CD14-positive monocyte (primary cell): ENCODE measurements at regions not wholly inside any gene's neighbourhood (a gene's known extent, or its start where the extent isn't known, plus 50 kb on each side); places are given as distances from the start of the nearest gene placed in this dataset.

Experiments
- DNase-seq, 3 donors: peaks; one replicate each; pipeline ENCODE4 v3.0.0-alpha.2; 2011 to 2022
- H2AFZ ChIP-seq: 2 replicates; pipeline ENCODE4 v1.6.0; 2012; ENCODE audit warnings: mild to moderate bottlenecking, low read depth, low read length, inconsistent platforms; ENCODE audit not compliant: insufficient read depth, poor library complexity, severe bottlenecking
- H3K27ac ChIP-seq, 2 donors: 1 replicate in 1 of 2; 2 replicates in 1 of 2; pipeline ENCODE4 v1.5.1; 2012 to 2013; ENCODE audit warnings: low read length in 2 of 2, control low read depth in 1 of 2, inconsistent platforms in 1 of 2, low read depth in 1 of 2, mild to moderate bottlenecking in 1 of 2
- H3K27me3 ChIP-seq, 2 donors: one replicate each; pipeline versions ENCODE4 v1.6.0 to v1.6.1; 2011 to 2013; ENCODE audit warnings: low read length in 2 of 2; ENCODE audit not compliant: control insufficient read depth in 2 of 2, insufficient read depth in 2 of 2
- H3K36me3 ChIP-seq, 2 donors: replicated peaks in 1 of 2; 1 replicate in 1 of 2; 2 replicates in 1 of 2; pipeline versions ENCODE4 v1.5.1 to v1.6.1; 2012 to 2013; ENCODE audit warnings: low read length in 2 of 2, control low read depth in 1 of 2, inconsistent platforms in 1 of 2, mild to moderate bottlenecking in 1 of 2; ENCODE audit not compliant: insufficient read depth in 2 of 2, control insufficient read depth in 1 of 2
- H3K4me1 ChIP-seq, 2 donors: 1 replicate in 1 of 2; 2 replicates in 1 of 2; pipeline versions ENCODE4 v1.5.1 to v1.6.1; 2012 to 2013; ENCODE audit warnings: low read length in 2 of 2, control low read depth in 1 of 2, inconsistent platforms in 1 of 2, mild to moderate bottlenecking in 1 of 2, moderate library complexity in 1 of 2; ENCODE audit not compliant: insufficient read depth in 2 of 2, control insufficient read depth in 1 of 2
- H3K4me2 ChIP-seq: replicated peaks from 2 replicates; pipeline ENCODE3; 2012; ENCODE audit warnings: low read length, moderate library complexity, mild to moderate bottlenecking; ENCODE audit not compliant: poor library complexity, severe bottlenecking; ENCODE audit errors: extremely low read depth
- H3K4me3 ChIP-seq, 3 experiments: fragments of 200-600 bp in 1 of 3; sonication (generic) in 1 of 3; replicated peaks in 1 of 3; 1 replicate in 2 of 3; 2 replicates in 1 of 3; pipeline ENCODE4 v1.5.1; 2011 to 2013; ENCODE audit warnings: low read length in 3 of 3, mild to moderate bottlenecking in 3 of 3, control low read depth in 2 of 3, low read depth in 2 of 3, inconsistent platforms in 1 of 3, moderate library complexity in 1 of 3
- H3K79me2 ChIP-seq: 2 replicates; pipeline ENCODE4 v1.6.0; 2012; ENCODE audit warnings: mild to moderate bottlenecking, control low read depth, inconsistent platforms, low read length, moderate library complexity; ENCODE audit not compliant: insufficient read depth
- H3K9ac ChIP-seq: 2 replicates; pipeline ENCODE4 v1.6.0; 2017; ENCODE audit warnings: low read length, mild to moderate bottlenecking; ENCODE audit not compliant: insufficient read depth, poor library complexity, severe bottlenecking
- H3K9me3 ChIP-seq, 2 donors: replicated peaks in 1 of 2; 1 replicate in 1 of 2; 2 replicates in 1 of 2; pipeline versions ENCODE4 v1.5.1 to v1.6.1; 2012 to 2013; ENCODE audit warnings: low read length in 2 of 2, control low read depth in 1 of 2; ENCODE audit not compliant: control insufficient read depth in 1 of 2, insufficient read depth in 1 of 2
- H4K20me1 ChIP-seq: 2 replicates; pipeline ENCODE4 v1.6.0; 2012; ENCODE audit warnings: mild to moderate bottlenecking, low read length, control low read depth, moderate library complexity; ENCODE audit not compliant: insufficient read depth
- H3K27ac Mint-ChIP-seq, 7 donors: one replicate each; pipeline ENCODE4 v1.8.0; 2020; ENCODE audit warnings: mild to moderate bottlenecking in 7 of 7, mixed read lengths in 7 of 7, moderate library complexity in 6 of 7, inconsistent platforms in 2 of 7
- H3K27me3 Mint-ChIP-seq, 3 donors: one replicate each; pipeline ENCODE4 v1.8.0; 2021 to 2022; ENCODE audit warnings: low read depth in 3 of 3, mild to moderate bottlenecking in 3 of 3, mixed read lengths in 3 of 3, moderate library complexity in 3 of 3, inconsistent platforms in 1 of 3
- H3K36me3 Mint-ChIP-seq, 2 donors: one replicate each; pipeline ENCODE4 v1.8.0; 2020; ENCODE audit warnings: mixed read lengths in 2 of 2, inconsistent platforms in 1 of 2, mild to moderate bottlenecking in 1 of 2
- H3K4me1 Mint-ChIP-seq: one replicate; pipeline ENCODE4 v1.8.0; 2020; ENCODE audit warnings: mild to moderate bottlenecking, mixed read lengths
- H3K4me3 Mint-ChIP-seq, 2 donors: one replicate each; pipeline ENCODE4 v1.8.0; 2020; ENCODE audit warnings: mild to moderate bottlenecking in 2 of 2, mixed read lengths in 2 of 2, moderate library complexity in 1 of 2
- H3K9me3 Mint-ChIP-seq, 7 donors: one replicate each; pipeline ENCODE4 v1.8.0; 2020 to 2022; ENCODE audit warnings: mixed read lengths in 7 of 7, mild to moderate bottlenecking in 6 of 7, moderate library complexity in 6 of 7, inconsistent platforms in 2 of 7
- WGBS: methylation state at CpG from one replicate; pipeline ENCODE4 v1.1.5; 2013; ENCODE audit warnings: missing lambda C conversion rate; ENCODE audit not compliant: insufficient coverage; 5-methylcytosine and 5-hydroxymethylcytosine counted together
- intact Hi-C, 2 donors: fragments of 100-400 bp; cut with micrococcal nuclease; formaldehyde crosslinking; loops; one replicate each; pipeline versions ENCODE4 v1.15.0 to v1.15.1; 2023
- TF ChIP-seq, protein P1 (sequence below): fragments of 200-600 bp; IDR thresholded peaks from one replicate; pipeline ENCODE4 v1.8.0; 2022; ENCODE audit warnings: antibody characterized with exemption, mild to moderate bottlenecking

DNA sequence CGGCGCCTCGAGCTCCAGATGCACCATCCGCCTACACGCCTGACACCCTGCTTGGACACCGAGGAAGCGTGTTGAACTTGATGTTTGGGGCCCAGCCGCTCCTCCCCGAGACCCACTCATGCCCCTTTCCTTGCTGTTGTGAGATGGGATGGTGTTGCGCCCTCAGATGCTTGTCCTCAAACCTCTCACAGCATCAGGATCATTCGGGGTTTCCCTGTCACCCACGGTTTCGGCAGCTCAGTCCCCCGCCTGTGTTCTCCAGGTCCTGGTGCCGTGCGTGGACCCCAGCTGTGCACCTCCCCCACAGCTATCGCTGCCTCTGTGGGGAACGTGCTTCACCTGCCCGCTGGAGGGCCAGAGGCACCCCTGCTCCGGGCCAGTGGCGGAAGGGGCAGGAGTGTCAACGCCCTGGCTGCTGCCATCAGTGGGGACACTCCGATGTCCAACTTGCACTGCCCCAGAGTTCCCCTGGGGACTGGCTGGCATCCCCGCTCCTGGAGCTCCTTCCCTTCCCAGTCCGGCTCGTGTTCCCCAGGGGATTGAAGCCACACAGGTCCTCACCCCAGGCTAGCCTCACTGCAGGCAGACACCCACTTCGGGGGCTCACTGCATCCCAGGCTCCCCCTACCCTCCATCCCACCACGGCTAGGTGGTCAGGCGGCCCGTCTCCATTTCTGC, 82.3 kb upstream of the ADRA2C start:
- peaks cover 5 to 12% (median 6%) of the 10 kb centered on the region in 3 donors for H3K27me3 Mint-ChIP-seq
- no peak overlapping the region for H3K27ac Mint-ChIP-seq
- no peak for DNase-seq

GRCh38 chr4:3683077-3683743, 83.0 kb upstream of the ADRA2C start:
- H3K9me3 Mint-ChIP-seq, result peaks cover 0 to 4% (median 0%) of the 10 kb centered on the region in 7 donors
- TF ChIP-seq, protein P1, sequence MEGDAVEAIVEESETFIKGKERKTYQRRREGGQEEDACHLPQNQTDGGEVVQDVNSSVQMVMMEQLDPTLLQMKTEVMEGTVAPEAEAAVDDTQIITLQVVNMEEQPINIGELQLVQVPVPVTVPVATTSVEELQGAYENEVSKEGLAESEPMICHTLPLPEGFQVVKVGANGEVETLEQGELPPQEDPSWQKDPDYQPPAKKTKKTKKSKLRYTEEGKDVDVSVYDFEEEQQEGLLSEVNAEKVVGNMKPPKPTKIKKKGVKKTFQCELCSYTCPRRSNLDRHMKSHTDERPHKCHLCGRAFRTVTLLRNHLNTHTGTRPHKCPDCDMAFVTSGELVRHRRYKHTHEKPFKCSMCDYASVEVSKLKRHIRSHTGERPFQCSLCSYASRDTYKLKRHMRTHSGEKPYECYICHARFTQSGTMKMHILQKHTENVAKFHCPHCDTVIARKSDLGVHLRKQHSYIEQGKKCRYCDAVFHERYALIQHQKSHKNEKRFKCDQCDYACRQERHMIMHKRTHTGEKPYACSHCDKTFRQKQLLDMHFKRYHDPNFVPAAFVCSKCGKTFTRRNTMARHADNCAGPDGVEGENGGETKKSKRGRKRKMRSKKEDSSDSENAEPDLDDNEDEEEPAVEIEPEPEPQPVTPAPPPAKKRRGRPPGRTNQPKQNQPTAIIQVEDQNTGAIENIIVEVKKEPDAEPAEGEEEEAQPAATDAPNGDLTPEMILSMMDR, result no peak
- H3K27ac Mint-ChIP-seq, result no peak overlapping the region
- H3K36me3 ChIP-seq, result no peaks in the 10 kb centered on the region
- H3K4me3 ChIP-seq, result no peak overlapping the region
- no peak overlapping the region for H3K4me3 Mint-ChIP-seq
- H2AFZ ChIP-seq, result no peak overlapping the region
- H3K27ac ChIP-seq, result no peak overlapping the region
- H3K79me2 ChIP-seq, result no peaks in the 10 kb centered on the region
- no peak overlapping the region for H3K4me2 ChIP-seq
- H3K9me3 ChIP-seq, result no peaks in the 10 kb centered on the region
- no peaks in the 10 kb centered on the region for H3K27me3 ChIP-seq
- WGBS, result 90% methylated on average over 13 of the region's 28 CpGs
- H3K4me1 Mint-ChIP-seq, result no peaks in the 10 kb centered on the region
- no peak for DNase-seq
- H3K27me3 Mint-ChIP-seq, result peaks cover 5 to 12% (median 6%) of the 10 kb centered on the region in 3 donors
- H3K4me1 ChIP-seq, result no peaks in the 10 kb centered on the region
- intact Hi-C loops, result no loop called here
- H4K20me1 ChIP-seq, result no peaks in the 10 kb centered on the region
- no peaks in the 10 kb centered on the region for H3K36me3 Mint-ChIP-seq
- H3K9ac ChIP-seq, result no peak overlapping the region

More for the DNA sequence above, 82.3 kb upstream of the ADRA2C start:
- no peak overlapping the region for H3K4me3 Mint-ChIP-seq
- intact Hi-C loops, result no loop called here
- Histone ChIP-seq H3K79me2 (no peaks in the 10 kb centered on the region), H3K9me3 (no peaks in the 10 kb centered on the region), H3K4me3 (no peak overlapping the region), H3K36me3 (no peaks in the 10 kb centered on the region), H2AFZ (no peak overlapping the region), H3K4me1 (no peaks in the 10 kb centered on the region), H3K9ac (no peak overlapping the region), H4K20me1 (no peaks in the 10 kb centered on the region), H3K4me2 (no peak overlapping the region), H3K27me3 (no peaks in the 10 kb centered on the region), H3K27ac (no peak overlapping the region)
- no peaks in the 10 kb centered on the region for H3K36me3 Mint-ChIP-seq
- H3K9me3 Mint-ChIP-seq, result peaks cover 0 to 4% (median 0%) of the 10 kb centered on the region in 7 donors
- no peaks in the 10 kb centered on the region for H3K4me1 Mint-ChIP-seq
- WGBS, result 88% methylated on average over 27 of the region's 30 CpGs
- TF ChIP-seq, protein P1, result no peak
